Activated CD4-positive, alpha-beta T cell treated with anti-CD3 and anti-CD28 coated beads, Interleukin-2, amount 50 U/mL, for 1 hour (primary cell): ENCODE measurements at regions not wholly inside any gene's neighbourhood (a gene's known extent, or its start where the extent isn't known, plus 50 kb on each side); places are given as distances from the start of the nearest gene placed in this dataset.
"Not testable (repeated sequence)": the region's sequence is repeated elsewhere in the genome, so short reads cannot be mapped to it uniquely, and the experiment has no call there.

Experiments used
- DNase-seq: peaks from one replicate; pipeline ENCODE4 v3.0.0-alpha.2; 2020

GRCh38 chr2:2919574-2920365 lies 457.8 kb downstream of the EIPR1 start:
- DNase-seq, result no peak

- no peak for DNase-seq
Measured at GRCh38 chr2:2919026-2919425, 458.6 kb downstream of the EIPR1 start.

- DNase-seq, result no peak
Measured at GRCh38 chr2:2916621-2917020, 461.0 kb downstream of the EIPR1 start.

GRCh38 chr2:2914252-2914651 lies 463.4 kb downstream of the EIPR1 start:
- no peak for DNase-seq

GRCh38 chr2:2913601-2914120 lies 464.0 kb downstream of the EIPR1 start:
- DNase-seq, result no peak

- no peak for DNase-seq
Measured at GRCh38 chr2:2912731-2913130, 464.9 kb downstream of the EIPR1 start.

- DNase-seq, result no peak
Measured at GRCh38 chr2:2912293-2912692, 465.3 kb downstream of the EIPR1 start.

- no peak for DNase-seq
Measured at GRCh38 chr2:2910259-2910658, 467.4 kb downstream of the EIPR1 start.

GRCh38 chr2:2909086-2910035 lies 468.3 kb downstream of the EIPR1 start:
- DNase-seq, result no peak

GRCh38 chr2:2906091-2906490 lies 471.5 kb downstream of the EIPR1 start:
- DNase-seq, result no peak

- DNase-seq, result no peak
Measured at GRCh38 chr2:2904721-2905350, 472.8 kb downstream of the EIPR1 start.

- DNase-seq, result no peak
Measured at GRCh38 chr2:2902547-2903281, 474.9 kb downstream of the EIPR1 start.

- DNase-seq, result no peak
Measured at GRCh38 chr2:2901384-2902345, 476.0 kb downstream of the EIPR1 start.

- no peak for DNase-seq
Measured at GRCh38 chr2:2899826-2900225, 477.8 kb downstream of the EIPR1 start.

- no peak for DNase-seq
Measured at GRCh38 chr2:2898744-2899143, 478.9 kb downstream of the EIPR1 start.

- DNase-seq, result no peak
Measured at GRCh38 chr2:2896643-2897042, 481.0 kb downstream of the EIPR1 start.

- DNase-seq, result no peak
Measured at GRCh38 chr2:2896011-2896410, 481.6 kb downstream of the EIPR1 start.

- not testable (repeated sequence) for DNase-seq
Measured at GRCh38 chr2:2894011-2894410, 483.6 kb downstream of the EIPR1 start.

GRCh38 chr2:2892892-2893291 lies 484.7 kb downstream of the EIPR1 start:
- no peak for DNase-seq

- DNase-seq, result no peak
Measured at GRCh38 chr2:2892378-2892777, 485.2 kb downstream of the EIPR1 start.

GRCh38 chr2:2890901-2891300 lies 486.7 kb downstream of the EIPR1 start:
- DNase-seq, result no peak
